GM13977 (cell line): ENCODE measurements at regions not wholly inside any gene's neighbourhood (a gene's known extent, or its start where the extent isn't known, plus 50 kb on each side); places are given as distances from the start of the nearest gene placed in this dataset.

Experiments
- DNase-seq: peaks from one replicate; pipeline ENCODE4 v3.0.0; 2012; ENCODE audit warnings: low spot score
- in situ Hi-C: fragments of 300-500 bp; cut with MboI; formaldehyde crosslinking; loops from one replicate; pipeline ENCODE4 v1.12.0; 2022; ENCODE audit warnings: low sequenced_read_pairs, low pct_unique_long_range_greater_than_20kb, mixed read lengths, inconsistent platforms; ENCODE audit not compliant: unreplicated experiment
- TF ChIP-seq, protein P1 (sequence below): IDR thresholded peaks from 2 replicates; pipeline ENCODE4 v1.5.1; 2012; ENCODE audit warnings: mild to moderate bottlenecking, control low read depth; ENCODE audit not compliant: insufficient read depth; ENCODE audit errors: extremely low read depth, missing control alignments

DNA sequence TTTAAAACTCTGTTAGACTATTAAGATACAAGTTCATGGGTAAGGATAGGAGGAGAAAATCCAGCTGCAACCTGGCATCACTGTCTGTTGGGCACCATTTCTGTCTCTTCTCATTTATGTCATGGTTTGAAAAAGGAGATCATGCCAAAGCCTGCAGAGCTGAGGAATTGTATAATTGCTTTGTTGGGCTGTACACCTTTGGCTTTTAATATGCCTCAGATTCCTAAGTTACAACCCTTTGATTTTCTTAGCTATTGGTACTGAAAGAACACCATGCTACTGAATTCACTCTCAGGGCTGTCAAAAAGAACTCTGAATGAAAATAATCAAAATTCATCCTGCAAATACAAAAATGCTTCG is 174.3 kb downstream of the ACKR3 start:
- in situ Hi-C loops: no loop called here
- DNase-seq: no peak
- TF ChIP-seq, protein P1, sequence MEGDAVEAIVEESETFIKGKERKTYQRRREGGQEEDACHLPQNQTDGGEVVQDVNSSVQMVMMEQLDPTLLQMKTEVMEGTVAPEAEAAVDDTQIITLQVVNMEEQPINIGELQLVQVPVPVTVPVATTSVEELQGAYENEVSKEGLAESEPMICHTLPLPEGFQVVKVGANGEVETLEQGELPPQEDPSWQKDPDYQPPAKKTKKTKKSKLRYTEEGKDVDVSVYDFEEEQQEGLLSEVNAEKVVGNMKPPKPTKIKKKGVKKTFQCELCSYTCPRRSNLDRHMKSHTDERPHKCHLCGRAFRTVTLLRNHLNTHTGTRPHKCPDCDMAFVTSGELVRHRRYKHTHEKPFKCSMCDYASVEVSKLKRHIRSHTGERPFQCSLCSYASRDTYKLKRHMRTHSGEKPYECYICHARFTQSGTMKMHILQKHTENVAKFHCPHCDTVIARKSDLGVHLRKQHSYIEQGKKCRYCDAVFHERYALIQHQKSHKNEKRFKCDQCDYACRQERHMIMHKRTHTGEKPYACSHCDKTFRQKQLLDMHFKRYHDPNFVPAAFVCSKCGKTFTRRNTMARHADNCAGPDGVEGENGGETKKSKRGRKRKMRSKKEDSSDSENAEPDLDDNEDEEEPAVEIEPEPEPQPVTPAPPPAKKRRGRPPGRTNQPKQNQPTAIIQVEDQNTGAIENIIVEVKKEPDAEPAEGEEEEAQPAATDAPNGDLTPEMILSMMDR: no peak

DNA sequence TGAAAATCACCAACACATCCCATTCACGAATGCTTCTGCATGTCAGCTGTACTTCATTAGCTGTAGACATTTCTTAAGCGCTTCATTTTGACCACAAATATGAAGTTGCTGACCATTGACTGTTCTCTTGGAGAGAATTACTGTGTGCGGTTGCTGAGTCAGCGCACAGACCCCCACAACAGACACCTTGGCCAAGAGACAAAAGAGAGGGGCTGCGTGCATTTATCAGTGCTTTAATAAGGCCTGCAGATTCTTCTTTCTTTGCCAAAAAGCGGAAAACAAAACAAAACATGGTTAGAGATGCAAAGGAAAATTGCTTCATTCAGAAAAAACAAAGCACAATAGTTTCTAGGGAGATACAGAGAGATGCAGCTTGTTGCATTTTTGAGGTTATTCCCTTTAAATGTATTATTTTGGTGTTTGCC is 174.7 kb downstream of the ACKR3 start:
- TF ChIP-seq, protein P1: no peak
- DNase-seq: no peak
- in situ Hi-C loops: no loop called here

DNA sequence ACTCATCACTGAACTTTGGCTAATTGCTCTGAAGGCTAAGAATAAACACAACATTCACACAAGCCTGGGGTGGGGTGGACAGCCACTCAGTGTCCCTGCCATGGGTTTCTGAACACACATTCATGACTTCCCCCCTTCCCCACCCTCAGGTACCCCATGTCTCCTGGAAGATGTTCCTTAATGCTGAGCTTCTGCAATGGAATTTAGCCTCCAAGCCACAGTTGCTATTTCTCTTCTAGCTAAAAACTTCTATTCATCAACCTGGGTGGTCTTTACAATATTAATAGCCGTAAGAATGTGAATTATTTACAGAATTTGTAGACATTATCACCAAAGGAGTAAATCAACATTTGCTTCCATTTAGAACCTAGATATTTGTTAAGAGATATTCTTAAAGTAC is 175.1 kb downstream of the ACKR3 start:
- in situ Hi-C loops: no loop called here
- no peak for DNase-seq
- TF ChIP-seq, protein P1: no peak

DNA sequence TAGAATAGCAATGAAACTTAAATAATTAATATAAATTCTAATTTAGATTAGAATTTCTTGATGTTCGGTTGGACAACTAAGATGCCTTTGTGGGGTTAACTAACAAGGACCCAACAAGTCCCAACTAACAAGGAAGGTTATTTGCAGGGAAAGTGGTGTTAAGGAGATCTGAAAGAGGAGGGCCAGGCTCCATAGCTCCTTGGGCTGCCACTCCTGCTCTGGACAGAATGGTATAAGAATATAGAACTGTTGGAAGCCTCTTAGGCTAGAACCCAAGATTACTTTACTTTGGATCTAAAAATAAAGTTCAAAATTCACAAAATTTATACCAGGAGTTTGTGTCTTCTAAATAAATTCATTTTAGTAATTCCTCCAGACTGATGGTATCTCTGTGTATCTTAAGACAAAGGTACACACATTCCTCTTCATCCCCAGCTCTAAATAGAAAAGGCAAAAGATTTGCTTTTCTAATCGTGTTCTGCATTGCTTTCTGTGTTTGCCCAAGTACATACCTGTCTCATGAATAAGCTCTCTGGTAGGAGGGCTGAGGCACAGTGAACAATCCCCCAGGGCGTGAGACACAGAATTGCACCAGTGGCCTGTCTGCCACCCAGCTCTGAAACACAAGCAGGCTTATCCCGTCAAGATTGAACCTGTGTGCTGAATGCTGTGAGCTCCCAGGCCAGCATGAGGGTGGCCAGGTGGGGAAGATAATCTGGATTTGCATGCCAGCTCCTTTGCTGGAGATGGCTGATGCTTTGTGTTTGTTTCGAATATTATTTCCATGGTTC is 176.0 kb downstream of the ACKR3 start:
- no peak for DNase-seq
- TF ChIP-seq, protein P1: no peak
- in situ Hi-C loops: no loop called here

DNA sequence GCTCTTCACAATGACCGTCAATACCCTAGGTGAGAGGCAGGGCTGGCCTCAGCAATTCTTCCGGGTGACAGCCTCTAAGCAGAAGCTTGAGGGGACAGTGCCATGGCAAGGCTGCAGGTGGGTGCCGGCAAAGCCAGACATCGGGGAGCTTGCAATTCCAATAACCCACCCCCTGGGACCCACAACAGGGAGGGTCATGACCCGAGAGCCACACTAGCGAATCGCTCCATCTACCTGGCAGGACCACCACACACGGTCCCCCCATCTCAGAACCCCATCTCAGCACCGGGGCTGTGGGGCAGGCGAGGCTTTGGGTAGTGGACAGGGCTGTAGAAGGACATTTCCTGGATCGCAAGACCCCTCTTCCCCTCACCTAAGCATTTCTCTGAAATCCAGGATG is 177.2 kb downstream of the ACKR3 start:
- TF ChIP-seq, protein P1: no peak
- in situ Hi-C loops: no loop called here
- DNase-seq: no peak

DNA sequence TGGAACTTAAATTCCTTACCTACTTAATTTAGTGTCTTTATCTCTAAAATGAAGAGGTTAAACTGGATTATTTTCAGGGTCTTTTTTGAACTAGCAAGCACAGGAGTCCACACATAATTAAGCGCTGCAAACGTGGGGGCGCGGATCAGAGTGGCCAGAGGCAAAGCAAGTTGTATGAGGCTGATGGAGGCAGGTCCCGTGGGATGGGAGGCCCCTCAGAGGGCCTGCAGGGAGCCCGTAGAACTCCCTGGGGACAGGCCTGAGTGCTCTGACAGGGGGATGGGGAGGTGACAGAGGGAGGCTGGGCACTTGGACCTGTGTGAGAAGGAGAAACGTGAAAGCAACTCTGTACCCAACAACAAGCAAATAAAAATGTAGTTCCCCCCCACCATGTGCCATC is 177.8 kb downstream of the ACKR3 start:
- TF ChIP-seq, protein P1: no peak
- no peak for DNase-seq
- in situ Hi-C loops: no loop called here
